ENCODE measurements at regions not wholly inside any gene's neighbourhood (a gene's known extent, or its start where the extent isn't known, plus 50 kb on each side); places are given as distances from the start of the nearest gene placed in this dataset.
A peak's percentile ranks its signal among the peaks of the same experiment; 100 is the strongest.

- TF ChIP-seq, protein P1, sequence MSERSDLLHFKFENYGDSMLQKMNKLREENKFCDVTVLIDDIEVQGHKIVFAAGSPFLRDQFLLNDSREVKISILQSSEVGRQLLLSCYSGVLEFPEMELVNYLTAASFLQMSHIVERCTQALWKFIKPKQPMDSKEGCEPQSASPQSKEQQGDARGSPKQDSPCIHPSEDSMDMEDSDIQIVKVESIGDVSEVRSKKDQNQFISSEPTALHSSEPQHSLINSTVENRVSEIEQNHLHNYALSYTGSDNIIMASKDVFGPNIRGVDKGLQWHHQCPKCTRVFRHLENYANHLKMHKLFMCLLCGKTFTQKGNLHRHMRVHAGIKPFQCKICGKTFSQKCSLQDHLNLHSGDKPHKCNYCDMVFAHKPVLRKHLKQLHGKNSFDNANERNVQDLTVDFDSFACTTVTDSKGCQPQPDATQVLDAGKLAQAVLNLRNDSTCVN (CRISPR knock-in tag; IDR thresholded peaks at IDR 0.05) = no peak
- TF ChIP-seq FOXK2 (conservative IDR thresholded peaks at IDR 0.05 in 1 of 2, IDR thresholded peaks at IDR 0.05 in 1 of 2; ENCODE audit: low read depth in 2 of 2) (peak; percentile 53 to 65; a peak in 2 of 4 replicates), RBM15 (IDR thresholded peaks at IDR 0.05; ENCODE audit: insufficient read depth, low read length) (no peak), PCBP2 (IDR thresholded peaks at IDR 0.05; ENCODE audit: low read depth, low read length, poor library complexity, severe bottlenecking) (no peak), ARID1B (IDR thresholded peaks at IDR 0.05) (peak; percentile 59), POLR3G (IDR thresholded peaks at IDR 0.05; ENCODE audit: extremely low read depth, insufficient read length, insufficient replicate concordance) (no peak), RFX1 (IDR thresholded peaks at IDR 0.05) (no peak), CBFA2T2 (conservative IDR thresholded peaks at IDR 0.05) (peak; percentile 34; the same call in 1 of the 2 replicates), PHB2 (IDR thresholded peaks at IDR 0.05; ENCODE audit: low read depth) (no peak), ZNF512 (tag; IDR thresholded peaks at IDR 0.05) (no peak), DPF2 (IDR thresholded peaks at IDR 0.05) (peak; percentile 26; the same call in 1 of the 2 replicates), ZEB2 (IDR thresholded peaks at IDR 0.05) (no peak)
- TF ChIP-seq, protein P2, sequence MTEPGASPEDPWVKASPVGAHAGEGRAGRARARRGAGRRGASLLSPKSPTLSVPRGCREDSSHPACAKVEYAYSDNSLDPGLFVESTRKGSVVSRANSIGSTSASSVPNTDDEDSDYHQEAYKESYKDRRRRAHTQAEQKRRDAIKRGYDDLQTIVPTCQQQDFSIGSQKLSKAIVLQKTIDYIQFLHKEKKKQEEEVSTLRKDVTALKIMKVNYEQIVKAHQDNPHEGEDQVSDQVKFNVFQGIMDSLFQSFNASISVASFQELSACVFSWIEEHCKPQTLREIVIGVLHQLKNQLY (CRISPR knock-in tag; conservative IDR thresholded peaks at IDR 0.05) = no peak
Measured at GRCh38 chr18:55738483-55739114, 150.6 kb upstream of the TCF4 start (continued).
